PC-3 (cell line): ENCODE measurements at regions not wholly inside any gene's neighbourhood (a gene's known extent, or its start where the extent isn't known, plus 50 kb on each side); places are given as distances from the start of the nearest gene placed in this dataset.

ENCODE experiments used
- ATAC-seq: fragments of 200-7000 bp; cut with Tn5 transposase; 2 replicates; pipeline ENCODE4 v1.9.1; 2020; ENCODE audit warnings: mild to moderate bottlenecking, moderate library complexity
- BruUV-seq: library from RNA; stranded (reverse); fragments of 400-500 nt; replicated peaks from 2 replicates; lab custom pipeline; 2021; lab: Mats Ljungman, UMichigan
- CTCF ChIA-PET: fragments of 300-600 bp; sonication (Branson Sonifier 250); formaldehyde crosslinking; loops from one replicate; lab custom pipeline; 2022; ENCODE audit warnings: antibody characterized with exemption; lab: Charles Lee
- POLR2A ChIA-PET: fragments of 300-600 bp; sonication (Branson Sonifier 250); formaldehyde crosslinking; loops from one replicate; lab custom pipeline; 2022; ENCODE audit warnings: antibody characterized with exemption; ENCODE audit not compliant: unreplicated experiment; lab: Charles Lee
- DNase-seq: peaks from one replicate; pipeline ENCODE4 v3.0.0-alpha.2; 2015
- H2AFZ ChIP-seq: fragments of 300-600 bp; sonication (generic); 2 replicates; pipeline ENCODE4 v1.6.0; 2016; ENCODE audit warnings: antibody characterized with exemption, low read length
- H3F3A ChIP-seq: fragments of 300-600 bp; sonication (generic); one replicate; pipeline ENCODE4 v1.6.0; 2017; ENCODE audit warnings: antibody characterized with exemption, low read length, control low read depth, mild to moderate bottlenecking; ENCODE audit not compliant: unreplicated experiment
- H3K27ac ChIP-seq: fragments of 300-600 bp; sonication (generic); 2 replicates; pipeline ENCODE4 v1.5.1; 2016; ENCODE audit warnings: mild to moderate bottlenecking, low read length
- H3K27me3 ChIP-seq: fragments of 300-600 bp; sonication (generic); 2 replicates; pipeline ENCODE4 v1.6.1; 2016; ENCODE audit warnings: low read length, mixed read lengths
- H3K36me3 ChIP-seq: fragments of 300-600 bp; sonication (generic); 2 replicates; pipeline ENCODE4 v1.6.1; 2016; ENCODE audit warnings: low read depth, mixed run types, low read length, mixed read lengths
- H3K4me1 ChIP-seq: fragments of 300-600 bp; sonication (generic); 2 replicates; pipeline ENCODE4 v1.5.1; 2016; ENCODE audit warnings: low read length; ENCODE audit not compliant: insufficient read depth
- H3K4me2 ChIP-seq: fragments of 300-600 bp; sonication (generic); 2 replicates; pipeline ENCODE4 v1.6.0; 2016; ENCODE audit warnings: low read length
- H3K4me3 ChIP-seq: fragments of 300-600 bp; sonication (generic); 2 replicates; pipeline ENCODE4 v1.5.1; 2016; ENCODE audit warnings: mild to moderate bottlenecking, low read length, mixed read lengths
- H3K79me2 ChIP-seq: fragments of 300-600 bp; sonication (generic); 2 replicates; pipeline ENCODE4 v1.6.1; 2017; ENCODE audit warnings: low read length, mixed read lengths
- H3K9ac ChIP-seq: fragments of 300-600 bp; sonication (generic); 2 replicates; pipeline ENCODE4 v1.6.0; 2016; ENCODE audit warnings: mild to moderate bottlenecking, low read length
- H3K9me2 ChIP-seq: fragments of 300-600 bp; sonication (generic); replicated peaks from 2 replicates; pipeline ENCODE4 v1.6.1; 2016; ENCODE audit warnings: mixed run types, low read length, mixed read lengths
- H3K9me3 ChIP-seq: fragments of 300-600 bp; sonication (generic); 2 replicates; pipeline ENCODE4 v1.6.1; 2016; ENCODE audit warnings: low read length, mixed read lengths
- H4K20me1 ChIP-seq: fragments of 300-600 bp; sonication (generic); 2 replicates; pipeline ENCODE4 v1.6.1; 2016; ENCODE audit warnings: low read length, mixed read lengths
- CTCF ChIP-seq: fragments of 300-600 bp; sonication (generic); conservative IDR thresholded peaks from 2 replicates; pipeline ENCODE4 v1.5.1; 2017; ENCODE audit warnings: antibody characterized with exemption, low read depth, mild to moderate bottlenecking, low read length
- EZH2 ChIP-seq: fragments of 300-600 bp; sonication (generic); IDR thresholded peaks from one replicate; pipeline ENCODE4 v1.6.1; 2017; ENCODE audit warnings: antibody characterized with exemption, mild to moderate bottlenecking, low read length; ENCODE audit not compliant: unreplicated experiment
- EZH2phosphoT487 ChIP-seq: fragments of 300-600 bp; sonication (generic); IDR thresholded peaks from 2 replicates; pipeline ENCODE4 v1.6.1; 2018; ENCODE audit warnings: mild to moderate bottlenecking, antibody characterized with exemption, low read length, borderline replicate concordance
- intact Hi-C: fragments of 100-400 bp; cut with micrococcal nuclease; formaldehyde crosslinking; loops from 2 replicates; pipeline ENCODE4 v1.9.0; 2023

GRCh38 chr16:86722970-86723369 is 144.6 kb downstream of the FOXL1 start:
- DNase-seq = no peak
- Histone ChIP-seq H2AFZ (no peak overlapping the region), H3K27me3 (peaks cover 7% of the 10 kb centered on the region), H3K36me3 (no peaks in the 10 kb centered on the region), H3K4me3 (no peak overlapping the region), H3K4me2 (no peak overlapping the region), H4K20me1 (no peaks in the 10 kb centered on the region), H3K79me2 (no peaks in the 10 kb centered on the region), H3F3A (no peaks in the 10 kb centered on the region), H3K9ac (no peak overlapping the region), H3K9me3 (no peaks in the 10 kb centered on the region), H3K27ac (no peak overlapping the region), H3K9me2 (no peaks in the 10 kb centered on the region), H3K4me1 (peaks cover 3% of the 10 kb centered on the region; the same call in 1 of the 2 replicates)
- TF ChIP-seq EZH2 (no peak), CTCF (no peak), EZH2phosphoT487 (no peak)
- BruUV-seq = no TSS peak
- intact Hi-C loops = no loop called here
- ChIA-PET CTCF (no interaction called here), POLR2A (no interaction called here)
- no peak for ATAC-seq

- Histone ChIP-seq H3K9me3 (no peaks in the 10 kb centered on the region), H3K79me2 (no peaks in the 10 kb centered on the region), H3K27me3 (peaks cover 14% of the 10 kb centered on the region), H2AFZ (no peak overlapping the region), H3F3A (no peaks in the 10 kb centered on the region), H3K4me1 (no peaks in the 10 kb centered on the region), H3K36me3 (no peaks in the 10 kb centered on the region), H3K27ac (no peak overlapping the region), H3K4me2 (no peak overlapping the region), H3K9me2 (no peaks in the 10 kb centered on the region), H4K20me1 (no peaks in the 10 kb centered on the region), H3K4me3 (no peak overlapping the region), H3K9ac (no peak overlapping the region)
- no peak for ATAC-seq
- DNase-seq = no peak
- intact Hi-C loops = no loop called here
- BruUV-seq = no TSS peak
- POLR2A ChIA-PET = no interaction called here
- TF ChIP-seq EZH2 = no peak
- TF ChIP-seq CTCF = no peak
- TF ChIP-seq EZH2phosphoT487 = no peak
- CTCF ChIA-PET = no interaction called here
These were observed 145.3 kb downstream of the FOXL1 start for GRCh38 chr16:86723689-86724088.

- Histone ChIP-seq H3K79me2 (no peaks in the 10 kb centered on the region), H3K27me3 (peaks cover 31% of the 10 kb centered on the region), H3K9me3 (no peaks in the 10 kb centered on the region), H3K9ac (no peak overlapping the region), H3K4me2 (no peak overlapping the region), H3K4me3 (no peak overlapping the region), H3K27ac (no peak overlapping the region), H3K36me3 (no peaks in the 10 kb centered on the region), H3K9me2 (no peaks in the 10 kb centered on the region), H4K20me1 (no peaks in the 10 kb centered on the region), H2AFZ (no peak overlapping the region), H3F3A (no peaks in the 10 kb centered on the region), H3K4me1 (no peaks in the 10 kb centered on the region)
- TF ChIP-seq CTCF (no peak), EZH2 (no peak), EZH2phosphoT487 (no peak)
- ChIA-PET POLR2A (no interaction called here), CTCF (no interaction called here)
- ATAC-seq (no peak), DNase-seq (no peak)
- no TSS peak for BruUV-seq
- intact Hi-C loops = no loop called here
These were observed 147.1 kb downstream of the FOXL1 start for GRCh38 chr16:86725401-86725800.
